Stimulated activated CD8-positive, alpha-beta memory T cell treated with anti-CD3 and anti-CD28 coated beads, Interleukin-4, amount 100 ng/mL, for 24 hours (primary cell): ENCODE measurements at regions not wholly inside any gene's neighbourhood (a gene's known extent, or its start where the extent isn't known, plus 50 kb on each side); places are given as distances from the start of the nearest gene placed in this dataset.
"Not testable (repeated sequence)": the region's sequence is repeated elsewhere in the genome, so short reads cannot be mapped to it uniquely, and the experiment has no call there.

Experiments used
- DNase-seq: peaks from one replicate; pipeline ENCODE4 v3.0.0-alpha.2; 2020; ENCODE audit warnings: low read depth

GRCh38 chr7:98728555-98728954 is 111.5 kb downstream of the NPTX2 start:
- no peak for DNase-seq

GRCh38 chr7:98729121-98729520 is 112.0 kb downstream of the NPTX2 start:
- no peak for DNase-seq

GRCh38 chr7:98730326-98730725 is 113.2 kb downstream of the NPTX2 start:
- no peak for DNase-seq

- DNase-seq: no peak
Measured at GRCh38 chr7:98731651-98732050, 114.6 kb downstream of the NPTX2 start.

GRCh38 chr7:98733036-98733435 is 116.0 kb downstream of the NPTX2 start:
- peak; percentile 29 for DNase-seq

- DNase-seq: no peak
Measured at GRCh38 chr7:98735801-98736200, 118.7 kb downstream of the NPTX2 start.

GRCh38 chr7:98736461-98736860 is 119.4 kb downstream of the NPTX2 start:
- not testable (repeated sequence) for DNase-seq

- DNase-seq: no peak
Measured at GRCh38 chr7:98737176-98737575, 120.1 kb downstream of the NPTX2 start.

GRCh38 chr7:98740643-98741042 is 123.6 kb downstream of the NPTX2 start:
- DNase-seq: no peak

GRCh38 chr7:98745722-98746318 is 124.0 kb downstream of the TMEM130 start:
- DNase-seq: peak; percentile 64

GRCh38 chr7:98748090-98748489 is 121.7 kb downstream of the TMEM130 start:
- DNase-seq: no peak

GRCh38 chr7:98753176-98753575 is 116.6 kb downstream of the TMEM130 start:
- no peak for DNase-seq

GRCh38 chr7:98753989-98754479 is 115.8 kb downstream of the TMEM130 start:
- no peak for DNase-seq

- no peak for DNase-seq
Measured at GRCh38 chr7:98755138-98755898, 114.5 kb downstream of the TMEM130 start.

- DNase-seq: no peak
Measured at GRCh38 chr7:98758157-98758556, 111.7 kb downstream of the TMEM130 start.

- DNase-seq: no peak
Measured at GRCh38 chr7:98760201-98760651, 109.6 kb downstream of the TMEM130 start.

GRCh38 chr7:98761225-98761624 is 108.6 kb downstream of the TMEM130 start:
- no peak for DNase-seq

- DNase-seq: no peak
Measured at GRCh38 chr7:98762620-98763019, 107.2 kb downstream of the TMEM130 start.

- no peak for DNase-seq
Measured at GRCh38 chr7:98763441-98763840, 106.4 kb downstream of the TMEM130 start.

- DNase-seq: no peak
Measured at GRCh38 chr7:98764946-98765345, 104.9 kb downstream of the TMEM130 start.

GRCh38 chr7:98770085-98770484 is 99.7 kb downstream of the TMEM130 start:
- not testable (repeated sequence) for DNase-seq

GRCh38 chr7:98771519-98771918 is 98.3 kb downstream of the TMEM130 start:
- no peak for DNase-seq

GRCh38 chr7:98771941-98772603 is 97.7 kb downstream of the TMEM130 start:
- DNase-seq: no peak
